Activated effector memory CD4-positive, alpha-beta T cell treated with anti-CD3 and anti-CD28 coated beads, Interleukin-2, amount 50 U/mL, for 16 hours (primary cell): ENCODE measurements at regions not wholly inside any gene's neighbourhood (a gene's known extent, or its start where the extent isn't known, plus 50 kb on each side); places are given as distances from the start of the nearest gene placed in this dataset.
"Not testable (repeated sequence)": the region's sequence is repeated elsewhere in the genome, so short reads cannot be mapped to it uniquely, and the experiment has no call there.

ENCODE experiments used
- DNase-seq: peaks from one replicate; pipeline ENCODE4 v3.0.0-alpha.2; 2020

GRCh38 chr13:44887515-44887914, 101.8 kb downstream of the NUFIP1 start:
- no peak for DNase-seq

GRCh38 chr13:44884076-44884729, 105.1 kb downstream of the NUFIP1 start:
- no peak for DNase-seq

GRCh38 chr13:44879452-44880058, 109.7 kb downstream of the NUFIP1 start:
- no peak for DNase-seq

- no peak for DNase-seq
Observed at GRCh38 chr13:44876782-44877324, 112.4 kb downstream of the NUFIP1 start.

GRCh38 chr13:44874886-44875630, 114.2 kb downstream of the NUFIP1 start:
- no peak for DNase-seq

- DNase-seq, result no peak
Observed at GRCh38 chr13:44874176-44874575, 115.1 kb downstream of the NUFIP1 start.

- DNase-seq, result no peak
Observed at GRCh38 chr13:44873461-44873860, 115.8 kb downstream of the NUFIP1 start.

GRCh38 chr13:44872751-44873150, 116.5 kb downstream of the NUFIP1 start:
- DNase-seq, result no peak

- no peak for DNase-seq
Observed at GRCh38 chr13:44870456-44870929, 118.8 kb downstream of the NUFIP1 start.

- DNase-seq, result no peak
Observed at GRCh38 chr13:44869167-44869566, 120.1 kb downstream of the NUFIP1 start.

GRCh38 chr13:44868397-44868796, 120.9 kb downstream of the NUFIP1 start:
- DNase-seq, result no peak

GRCh38 chr13:44867825-44868224, 121.4 kb downstream of the NUFIP1 start:
- DNase-seq, result no peak

- no peak for DNase-seq
Observed at GRCh38 chr13:44866411-44866911, 122.8 kb downstream of the NUFIP1 start.

- no peak for DNase-seq
Observed at GRCh38 chr13:44865722-44866410, 123.4 kb downstream of the NUFIP1 start.

- not testable (repeated sequence) for DNase-seq
Observed at GRCh38 chr13:44863641-44864040, 125.6 kb downstream of the NUFIP1 start.

- no peak for DNase-seq
Observed at GRCh38 chr13:44860454-44860853, 128.8 kb downstream of the NUFIP1 start.

- no peak for DNase-seq
Observed at GRCh38 chr13:44857736-44858135, 131.5 kb downstream of the NUFIP1 start.

GRCh38 chr13:44857061-44857460, 132.2 kb downstream of the NUFIP1 start:
- no peak for DNase-seq

GRCh38 chr13:44855860-44856259, 133.4 kb downstream of the NUFIP1 start:
- DNase-seq, result no peak

- no peak for DNase-seq
Observed at GRCh38 chr13:44854313-44855060, 134.8 kb downstream of the NUFIP1 start.

- no peak for DNase-seq
Observed at GRCh38 chr13:44853641-44854040, 135.6 kb downstream of the NUFIP1 start.
